Body of pancreas (tissue), 4 donors: ENCODE measurements at regions not wholly inside any gene's neighbourhood (a gene's known extent, or its start where the extent isn't known, plus 50 kb on each side); places are given as distances from the start of the nearest gene placed in this dataset.
A peak's percentile ranks its signal among the peaks of the same experiment; 100 is the strongest.

Experiments used
- ATAC-seq: fragments of 150-250 bp; one replicate; pipeline ENCODE4 v1.9.1; 2016
- DNase-seq, 4 donors: peaks; one replicate each; pipeline ENCODE4 v3.0.0-alpha.2; 2019
- H3K27ac ChIP-seq, 4 donors: fragments of 200-600 bp; sonication (generic); 1 replicate in 3 of 4; 2 replicates in 1 of 4; pipeline versions ENCODE4 v1.5.1 to v1.6.1; 2016 to 2019; ENCODE audit warnings: mild to moderate bottlenecking in 1 of 4, mixed read lengths in 1 of 4, moderate library complexity in 1 of 4
- H3K27me3 ChIP-seq, 2 donors: fragments of 200-600 bp; sonication (generic); one replicate each; pipeline ENCODE4 v1.6.0; 2016; ENCODE audit warnings: mild to moderate bottlenecking in 1 of 2
- H3K36me3 ChIP-seq, 2 donors: fragments of 200-600 bp; sonication (generic); replicated peaks in 1 of 2; 2 replicates each; pipeline ENCODE4 v1.5.1; 2016; ENCODE audit warnings: low read depth in 2 of 2; ENCODE audit not compliant: insufficient read depth in 1 of 2
- H3K4me1 ChIP-seq: fragments of 200-600 bp; sonication (generic); one replicate; pipeline ENCODE4 v1.6.0; 2016
- H3K4me3 ChIP-seq, 2 donors: fragments of 200-600 bp; sonication (generic); 1 replicate in 1 of 2; 2 replicates in 1 of 2; pipeline ENCODE4 v1.5.1; 2016 to 2019
- H3K9me3 ChIP-seq, 3 donors: fragments of 200-600 bp; sonication (generic); 1 replicate in 2 of 3; 2 replicates in 1 of 3; pipeline ENCODE4 v1.5.1; 2016
- POLR2A ChIP-seq, 3 donors: fragments of 450-650 bp; IDR thresholded peaks; one replicate each; pipeline ENCODE4 v1.6.1; 2016; ENCODE audit warnings: antibody characterized with exemption in 3 of 3, mild to moderate bottlenecking in 2 of 3
- WGBS, 2 donors: methylation state at CpG; one replicate each; pipeline ENCODE4 v1.1.5; 2017; 5-methylcytosine and 5-hydroxymethylcytosine counted together
- intact Hi-C: fragments of 100-400 bp; cut with DNase I; formaldehyde crosslinking; loops from one replicate; pipeline ENCODE4 v1.15.1; 2023
- TF ChIP-seq, protein P1 (sequence below), 7 experiments: fragments of 450-650 bp in 4 of 7; fragments of 200-600 bp in 3 of 7; sonication (generic) in 3 of 7; IDR thresholded peaks; one replicate each; pipeline ENCODE4 v1.5.1; 2016 to 2019; ENCODE audit warnings: antibody characterized with exemption in 7 of 7

GRCh38 chr3:188006726-188007393 lies 147.1 kb upstream of the LPP start:
- Histone ChIP-seq H3K4me3 (no peak overlapping the region), H3K27me3 (no peaks in the 10 kb centered on the region), H3K4me1 (peaks cover 23% of the 10 kb centered on the region), H3K9me3 (no peaks in the 10 kb centered on the region), H3K27ac (no peak overlapping the region), H3K36me3 (no peaks in the 10 kb centered on the region)
- peak in 2 of 4 donors; percentile 9 to 30 for DNase-seq
- TF ChIP-seq, protein P1, sequence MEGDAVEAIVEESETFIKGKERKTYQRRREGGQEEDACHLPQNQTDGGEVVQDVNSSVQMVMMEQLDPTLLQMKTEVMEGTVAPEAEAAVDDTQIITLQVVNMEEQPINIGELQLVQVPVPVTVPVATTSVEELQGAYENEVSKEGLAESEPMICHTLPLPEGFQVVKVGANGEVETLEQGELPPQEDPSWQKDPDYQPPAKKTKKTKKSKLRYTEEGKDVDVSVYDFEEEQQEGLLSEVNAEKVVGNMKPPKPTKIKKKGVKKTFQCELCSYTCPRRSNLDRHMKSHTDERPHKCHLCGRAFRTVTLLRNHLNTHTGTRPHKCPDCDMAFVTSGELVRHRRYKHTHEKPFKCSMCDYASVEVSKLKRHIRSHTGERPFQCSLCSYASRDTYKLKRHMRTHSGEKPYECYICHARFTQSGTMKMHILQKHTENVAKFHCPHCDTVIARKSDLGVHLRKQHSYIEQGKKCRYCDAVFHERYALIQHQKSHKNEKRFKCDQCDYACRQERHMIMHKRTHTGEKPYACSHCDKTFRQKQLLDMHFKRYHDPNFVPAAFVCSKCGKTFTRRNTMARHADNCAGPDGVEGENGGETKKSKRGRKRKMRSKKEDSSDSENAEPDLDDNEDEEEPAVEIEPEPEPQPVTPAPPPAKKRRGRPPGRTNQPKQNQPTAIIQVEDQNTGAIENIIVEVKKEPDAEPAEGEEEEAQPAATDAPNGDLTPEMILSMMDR (IDR thresholded peaks at IDR 0.05): no peak
- TF ChIP-seq POLR2A (IDR thresholded peaks at IDR 0.05): no peak
- intact Hi-C loops: no loop called here
- WGBS, 2 donors: 80 to 87% methylated on average over 17 of the region's 17 CpGs
- ATAC-seq: no peak

GRCh38 chr3:188007897-188008296 lies 146.1 kb upstream of the LPP start:
- no peaks in the 10 kb centered on the region for H3K27me3 ChIP-seq
- no peaks in the 10 kb centered on the region for H3K9me3 ChIP-seq
- peak in 1 of 4 donors; percentile 34 for DNase-seq
- no peak overlapping the region for H3K27ac ChIP-seq
- intact Hi-C loops: no loop called here
- ATAC-seq: no peak
- 78 to 87% methylated on average over 6 of the region's 6 CpGs for WGBS, 2 donors
- no peaks in the 10 kb centered on the region for H3K36me3 ChIP-seq
- peaks cover 16% of the 10 kb centered on the region for H3K4me1 ChIP-seq
- no peak for TF ChIP-seq POLR2A (IDR thresholded peaks at IDR 0.05)
- TF ChIP-seq, protein P1 (IDR thresholded peaks at IDR 0.05): no peak
- H3K4me3 ChIP-seq: no peak overlapping the region

DNA sequence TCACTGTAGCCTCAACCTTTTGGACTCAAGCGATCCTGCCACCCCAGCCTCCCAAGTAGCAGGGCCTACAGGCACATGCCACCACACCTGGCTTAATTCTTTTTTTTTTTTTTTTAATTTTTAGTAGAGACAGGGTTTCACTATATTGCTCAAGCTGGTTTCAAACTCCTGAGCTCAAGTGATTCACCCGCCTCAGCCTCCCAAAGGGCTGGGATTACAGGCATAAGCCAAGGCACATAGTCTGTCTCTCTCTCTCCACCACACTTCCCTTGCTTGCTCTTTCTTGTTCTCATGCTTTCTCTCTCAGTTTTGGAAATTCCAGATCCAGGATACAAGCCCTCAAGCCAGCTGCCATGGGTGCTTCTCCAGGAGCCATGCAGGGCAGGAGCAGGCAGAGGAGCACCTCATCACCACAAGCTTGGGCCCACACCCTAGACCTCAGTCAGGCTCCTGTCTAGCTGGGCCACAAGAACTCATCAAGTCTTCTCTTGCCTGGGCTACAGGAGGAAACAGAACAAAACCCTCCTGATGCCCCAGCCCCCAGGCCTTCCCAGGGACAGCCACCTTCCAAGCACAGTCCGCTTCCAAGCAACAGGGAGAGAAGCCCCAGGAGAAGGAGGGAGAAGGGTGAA lies 145.3 kb upstream of the LPP start:
- H3K4me3 ChIP-seq: no peak overlapping the region

GRCh38 chr3:188010478-188010877 lies 143.5 kb upstream of the LPP start:
- Histone ChIP-seq H3K9me3 (no peaks in the 10 kb centered on the region), H3K36me3 (no peaks in the 10 kb centered on the region), H3K4me3 (no peak overlapping the region), H3K4me1 (no peaks in the 10 kb centered on the region), H3K27ac (no peak overlapping the region), H3K27me3 (no peaks in the 10 kb centered on the region)
- TF ChIP-seq POLR2A (IDR thresholded peaks at IDR 0.05): no peak
- TF ChIP-seq, protein P1 (IDR thresholded peaks at IDR 0.05): no peak
- intact Hi-C loops: no loop called here
- ATAC-seq (no peak), DNase-seq (no peak)
- WGBS, 2 donors: 68 to 77% methylated on average over 8 of the region's 8 CpGs

More for the DNA sequence above, 145.3 kb upstream of the LPP start:
- DNase-seq (no peak), ATAC-seq (no peak)
- intact Hi-C loops: no loop called here
- no peak overlapping the region for H3K27ac ChIP-seq
- TF ChIP-seq, protein P1 (IDR thresholded peaks at IDR 0.05): no peak
- no peak for TF ChIP-seq POLR2A (IDR thresholded peaks at IDR 0.05)
- H3K4me1 ChIP-seq: peaks cover 8% of the 10 kb centered on the region
- no peaks in the 10 kb centered on the region for H3K36me3 ChIP-seq
- no peaks in the 10 kb centered on the region for H3K9me3 ChIP-seq
- no peaks in the 10 kb centered on the region for H3K27me3 ChIP-seq
- 96 to 97% methylated on average over 3 of the region's 3 CpGs for WGBS, 2 donors

DNA sequence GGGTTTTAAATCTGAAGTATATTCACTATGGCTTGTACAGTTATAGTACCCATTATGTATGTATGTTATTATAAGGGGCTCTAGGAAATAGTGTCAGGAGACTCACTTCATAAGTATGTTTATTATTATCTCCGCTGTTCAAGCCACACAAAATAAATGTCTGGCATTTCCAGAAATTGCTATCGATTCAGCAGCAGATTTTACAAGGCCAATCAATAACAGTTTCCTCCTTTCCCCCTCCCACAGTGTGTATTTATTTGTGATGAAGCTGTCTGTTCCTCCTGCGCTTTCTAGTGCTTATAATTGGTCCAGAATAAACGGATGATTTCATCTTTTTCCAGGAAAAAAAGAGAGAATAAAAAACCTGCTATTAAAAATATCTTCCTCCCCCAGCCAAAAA lies 134.2 kb upstream of the LPP start:
- Histone ChIP-seq H3K4me3 (no peak overlapping the region), H3K4me1 (peaks cover 9% of the 10 kb centered on the region), H3K36me3 (no peaks in the 10 kb centered on the region), H3K27me3 (no peaks in the 10 kb centered on the region), H3K9me3 (no peaks in the 10 kb centered on the region), H3K27ac (no peak overlapping the region)
- no peak for ATAC-seq
- intact Hi-C loops: no loop called here
- DNase-seq: no peak
- 32 to 40% methylated on average over 4 of the region's 4 CpGs for WGBS, 2 donors
- no peak for TF ChIP-seq POLR2A (IDR thresholded peaks at IDR 0.05)
- TF ChIP-seq, protein P1 (IDR thresholded peaks at IDR 0.05): no peak
